BE2C (cell line): ENCODE measurements at regions not wholly inside any gene's neighbourhood (a gene's known extent, or its start where the extent isn't known, plus 50 kb on each side); places are given as distances from the start of the nearest gene placed in this dataset.

Experiments
- DNase-seq: peaks from one replicate; pipeline ENCODE4 v3.0.0-alpha.2; 2020
- H3K27me3 ChIP-seq: fragments of 250-450 bp; sonication (Bioruptor Pico); 2 replicates; pipeline ENCODE4 v1.5.1; 2020; ENCODE audit warnings: mild to moderate bottlenecking
- H3K36me3 ChIP-seq: fragments of 250-450 bp; sonication (Bioruptor Pico); 2 replicates; pipeline ENCODE4 v1.5.1; 2020; ENCODE audit warnings: mild to moderate bottlenecking
- H3K4me1 ChIP-seq: fragments of 250-450 bp; sonication (Bioruptor Pico); 2 replicates; pipeline ENCODE4 v1.5.1; 2020
- H3K4me3 ChIP-seq: 2 replicates; pipeline ENCODE4 v1.5.1; 2011; ENCODE audit warnings: low read depth, low read length
- H3K9me3 ChIP-seq: fragments of 250-450 bp; sonication (Bioruptor Pico); 2 replicates; pipeline ENCODE4 v1.5.1; 2020
- CTCF ChIP-seq: IDR thresholded peaks from 2 replicates; pipeline ENCODE4 v1.5.1; 2012; ENCODE audit warnings: mild to moderate bottlenecking, low read depth, low read length

GRCh38 chr9:17865881-17866280 lies 287.0 kb downstream of the SH3GL2 start:
- no peak for TF ChIP-seq CTCF
- Histone ChIP-seq H3K9me3 (no peaks in the 10 kb centered on the region), H3K27me3 (no peaks in the 10 kb centered on the region), H3K36me3 (no peaks in the 10 kb centered on the region), H3K4me3 (no peak overlapping the region), H3K4me1 (no peaks in the 10 kb centered on the region)
- no peak for DNase-seq

GRCh38 chr9:17870722-17871121 lies 291.9 kb downstream of the SH3GL2 start:
- no peak overlapping the region for H3K4me3 ChIP-seq
- no peaks in the 10 kb centered on the region for H3K9me3 ChIP-seq
- no peaks in the 10 kb centered on the region for H3K4me1 ChIP-seq
- no peaks in the 10 kb centered on the region for H3K36me3 ChIP-seq
- no peaks in the 10 kb centered on the region for H3K27me3 ChIP-seq
- DNase-seq = no peak
- no peak for TF ChIP-seq CTCF

DNA sequence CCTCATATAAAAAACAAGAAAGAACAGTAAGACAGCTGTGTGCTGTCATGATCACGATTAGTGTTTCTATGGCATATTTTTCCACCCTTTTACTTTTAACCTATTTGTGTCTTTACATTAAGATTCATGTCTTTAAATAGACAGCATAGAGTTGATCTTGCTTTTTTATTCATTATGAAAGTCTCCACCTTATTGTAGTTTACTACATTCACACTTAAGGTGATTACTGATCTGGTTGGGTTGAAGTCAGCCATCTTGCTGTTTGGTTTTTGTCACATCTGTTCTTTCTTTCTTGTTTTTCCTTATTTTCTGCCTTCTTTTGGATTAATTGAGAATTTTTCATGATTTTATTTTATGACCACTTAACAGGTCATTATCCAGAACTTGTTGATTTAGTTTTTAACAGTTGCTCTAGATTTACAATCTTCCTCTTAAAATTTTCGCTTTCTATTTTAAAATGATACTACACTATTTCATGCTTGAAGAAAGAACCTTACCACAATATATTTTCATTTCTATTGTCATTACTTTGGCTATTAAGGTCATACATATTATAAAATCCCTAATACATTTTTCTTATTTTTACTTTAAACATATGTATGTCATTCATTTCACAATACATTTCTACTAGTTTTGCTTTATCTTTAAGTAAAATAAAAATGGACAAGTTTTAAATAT lies 292.5 kb downstream of the SH3GL2 start:
- H3K27me3 ChIP-seq = no peaks in the 10 kb centered on the region
- no peaks in the 10 kb centered on the region for H3K4me1 ChIP-seq
- H3K36me3 ChIP-seq = no peaks in the 10 kb centered on the region
- TF ChIP-seq CTCF = no peak
- DNase-seq = no peak
- no peaks in the 10 kb centered on the region for H3K9me3 ChIP-seq
- H3K4me3 ChIP-seq = no peak overlapping the region

DNA sequence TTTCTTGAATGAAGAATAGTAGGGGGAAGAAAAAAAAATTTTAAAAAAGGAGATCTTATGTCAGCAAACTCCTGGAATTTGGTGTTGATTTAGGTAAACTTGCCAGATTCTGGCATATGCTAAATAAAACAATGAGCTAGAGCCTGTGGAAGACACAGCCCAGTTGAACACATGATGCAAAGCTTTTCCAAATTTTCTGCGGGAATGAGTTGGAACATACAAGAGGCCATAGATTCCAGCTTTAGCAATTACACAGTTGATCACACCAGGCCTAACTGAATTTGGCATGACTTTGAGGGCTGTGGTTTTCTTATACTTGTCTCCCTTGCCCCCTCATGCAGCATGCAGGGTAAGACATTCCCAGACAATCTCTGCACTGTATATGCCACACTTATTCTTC lies 297.0 kb downstream of the SH3GL2 start:
- H3K9me3 ChIP-seq = no peaks in the 10 kb centered on the region
- no peak for TF ChIP-seq CTCF
- no peaks in the 10 kb centered on the region for H3K4me1 ChIP-seq
- no peak overlapping the region for H3K4me3 ChIP-seq
- H3K36me3 ChIP-seq = no peaks in the 10 kb centered on the region
- H3K27me3 ChIP-seq = no peaks in the 10 kb centered on the region
- no peak for DNase-seq

GRCh38 chr9:17876687-17877086 lies 297.8 kb downstream of the SH3GL2 start:
- no peak for TF ChIP-seq CTCF
- Histone ChIP-seq H3K27me3 (no peaks in the 10 kb centered on the region), H3K9me3 (no peaks in the 10 kb centered on the region), H3K4me1 (no peaks in the 10 kb centered on the region), H3K36me3 (no peaks in the 10 kb centered on the region), H3K4me3 (no peak overlapping the region)
- DNase-seq = no peak

- TF ChIP-seq CTCF = no peak
- DNase-seq = no peak
Measured at GRCh38 chr9:17878810-17879370, 300.0 kb downstream of the SH3GL2 start.

More at GRCh38 chr9:17878810-17879370, 300.0 kb downstream of the SH3GL2 start:
- Histone ChIP-seq H3K27me3 (no peaks in the 10 kb centered on the region), H3K9me3 (no peaks in the 10 kb centered on the region), H3K36me3 (no peaks in the 10 kb centered on the region), H3K4me1 (no peaks in the 10 kb centered on the region), H3K4me3 (no peak overlapping the region)
